Hepatocyte (in vitro differentiated cells): ENCODE measurements at regions not wholly inside any gene's neighbourhood (a gene's known extent, or its start where the extent isn't known, plus 50 kb on each side); places are given as distances from the start of the nearest gene placed in this dataset.

Experiments
- DNase-seq: peaks from one replicate; pipeline ENCODE4 v3.0.0-alpha.2; 2016; ENCODE audit warnings: low spot score
- H2AFZ ChIP-seq: fragments of 200-600 bp; sonication (generic); 2 replicates; pipeline ENCODE4 v1.6.0; 2016; ENCODE audit warnings: antibody characterized with exemption, mild to moderate bottlenecking
- H3K27ac ChIP-seq: fragments of 200-600 bp; sonication (generic); 2 replicates; pipeline ENCODE4 v1.5.1; 2016; ENCODE audit warnings: mild to moderate bottlenecking
- H3K27me3 ChIP-seq: fragments of 200-600 bp; sonication (generic); 2 replicates; pipeline ENCODE4 v1.6.1; 2016
- H3K36me3 ChIP-seq: fragments of 200-600 bp; sonication (generic); replicated peaks from 2 replicates; pipeline ENCODE4 v1.5.1; 2016; ENCODE audit warnings: low read depth; ENCODE audit not compliant: insufficient read depth
- H3K4me1 ChIP-seq: fragments of 200-600 bp; sonication (generic); 2 replicates; pipeline ENCODE4 v1.5.1; 2016; ENCODE audit warnings: mild to moderate bottlenecking, moderate library complexity; ENCODE audit not compliant: insufficient read depth
- H3K4me2 ChIP-seq: fragments of 200-600 bp; sonication (generic); 2 replicates; pipeline ENCODE4 v1.6.0; 2016
- H3K4me3 ChIP-seq: fragments of 200-600 bp; sonication (generic); 2 replicates; pipeline ENCODE4 v1.5.1; 2016; ENCODE audit warnings: mild to moderate bottlenecking
- H3K79me2 ChIP-seq: fragments of 200-600 bp; sonication (generic); 2 replicates; pipeline ENCODE4 v1.6.0; 2017; ENCODE audit warnings: mild to moderate bottlenecking
- H3K9me2 ChIP-seq: fragments of 200-600 bp; sonication (generic); replicated peaks from 2 replicates; pipeline ENCODE4 v1.6.0; 2017; ENCODE audit warnings: mild to moderate bottlenecking; ENCODE audit not compliant: insufficient read depth
- H3K9me3 ChIP-seq: fragments of 200-600 bp; sonication (generic); 2 replicates; pipeline ENCODE4 v1.5.1; 2016; ENCODE audit warnings: low read depth, mild to moderate bottlenecking
- H4K20me1 ChIP-seq: fragments of 200-600 bp; sonication (generic); 2 replicates; pipeline ENCODE4 v1.6.0; 2016; ENCODE audit warnings: mild to moderate bottlenecking; ENCODE audit not compliant: insufficient read depth, poor library complexity, severe bottlenecking
- EZH2 ChIP-seq: fragments of 200-600 bp; sonication (generic); IDR thresholded peaks from 2 replicates; pipeline ENCODE4 v1.6.1; 2016; ENCODE audit warnings: antibody characterized with exemption, mild to moderate bottlenecking, borderline replicate concordance
- EZH2phosphoT487 ChIP-seq: fragments of 200-600 bp; sonication (generic); IDR thresholded peaks from one replicate; pipeline ENCODE4 v1.6.1; 2018; ENCODE audit warnings: antibody characterized with exemption, mild to moderate bottlenecking, low read depth, moderate library complexity; ENCODE audit not compliant: unreplicated experiment, severe bottlenecking
- WGBS: methylation state at CpG from one replicate; pipeline ENCODE4 v1.1.6; 2016; ENCODE audit warnings: low lambda C conversion rate; ENCODE audit errors: missing lambda C conversion rate; 5-methylcytosine and 5-hydroxymethylcytosine counted together
- TF ChIP-seq, protein P1 (sequence below): fragments of 200-600 bp; sonication (generic); IDR thresholded peaks from 2 replicates; pipeline ENCODE4 v1.5.1; 2016; ENCODE audit warnings: antibody characterized with exemption, mild to moderate bottlenecking; ENCODE audit not compliant: poor library complexity

DNA sequence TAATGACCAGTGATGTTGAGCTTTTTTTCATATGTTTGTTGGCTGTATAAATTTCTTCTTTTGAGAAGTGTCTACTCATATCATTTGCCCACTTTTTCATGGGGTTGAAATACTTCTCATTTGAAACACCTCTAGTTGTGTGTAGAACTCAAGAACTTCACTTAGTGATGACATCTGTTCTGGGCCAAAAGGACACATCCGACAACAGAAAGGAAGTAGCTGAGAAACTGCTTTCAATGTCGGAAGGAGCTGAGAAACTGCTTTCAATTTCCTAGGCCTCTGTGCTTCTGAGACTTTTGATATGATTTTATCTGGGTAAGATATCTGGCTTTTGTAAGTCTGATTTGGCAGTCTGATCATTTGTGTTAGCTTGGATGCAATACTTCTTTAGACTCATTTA, 635.3 kb downstream of the TMTC2 start:
- Histone ChIP-seq H3K4me2 (no peak overlapping the region), H3K27ac (peak overlapping the region; percentile 18), H4K20me1 (no peaks in the 10 kb centered on the region), H3K79me2 (no peaks in the 10 kb centered on the region), H3K27me3 (no peaks in the 10 kb centered on the region), H2AFZ (no peak overlapping the region), H3K9me2 (no peaks in the 10 kb centered on the region), H3K4me3 (no peak overlapping the region), H3K36me3 (no peaks in the 10 kb centered on the region), H3K9me3 (no peaks in the 10 kb centered on the region), H3K4me1 (no peaks in the 10 kb centered on the region)
- 88% methylated on average over 2 of the region's 2 CpGs for WGBS
- TF ChIP-seq, protein P1, sequence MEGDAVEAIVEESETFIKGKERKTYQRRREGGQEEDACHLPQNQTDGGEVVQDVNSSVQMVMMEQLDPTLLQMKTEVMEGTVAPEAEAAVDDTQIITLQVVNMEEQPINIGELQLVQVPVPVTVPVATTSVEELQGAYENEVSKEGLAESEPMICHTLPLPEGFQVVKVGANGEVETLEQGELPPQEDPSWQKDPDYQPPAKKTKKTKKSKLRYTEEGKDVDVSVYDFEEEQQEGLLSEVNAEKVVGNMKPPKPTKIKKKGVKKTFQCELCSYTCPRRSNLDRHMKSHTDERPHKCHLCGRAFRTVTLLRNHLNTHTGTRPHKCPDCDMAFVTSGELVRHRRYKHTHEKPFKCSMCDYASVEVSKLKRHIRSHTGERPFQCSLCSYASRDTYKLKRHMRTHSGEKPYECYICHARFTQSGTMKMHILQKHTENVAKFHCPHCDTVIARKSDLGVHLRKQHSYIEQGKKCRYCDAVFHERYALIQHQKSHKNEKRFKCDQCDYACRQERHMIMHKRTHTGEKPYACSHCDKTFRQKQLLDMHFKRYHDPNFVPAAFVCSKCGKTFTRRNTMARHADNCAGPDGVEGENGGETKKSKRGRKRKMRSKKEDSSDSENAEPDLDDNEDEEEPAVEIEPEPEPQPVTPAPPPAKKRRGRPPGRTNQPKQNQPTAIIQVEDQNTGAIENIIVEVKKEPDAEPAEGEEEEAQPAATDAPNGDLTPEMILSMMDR: no peak
- no peak for TF ChIP-seq EZH2
- no peak for TF ChIP-seq EZH2phosphoT487
- no peak for DNase-seq

DNA sequence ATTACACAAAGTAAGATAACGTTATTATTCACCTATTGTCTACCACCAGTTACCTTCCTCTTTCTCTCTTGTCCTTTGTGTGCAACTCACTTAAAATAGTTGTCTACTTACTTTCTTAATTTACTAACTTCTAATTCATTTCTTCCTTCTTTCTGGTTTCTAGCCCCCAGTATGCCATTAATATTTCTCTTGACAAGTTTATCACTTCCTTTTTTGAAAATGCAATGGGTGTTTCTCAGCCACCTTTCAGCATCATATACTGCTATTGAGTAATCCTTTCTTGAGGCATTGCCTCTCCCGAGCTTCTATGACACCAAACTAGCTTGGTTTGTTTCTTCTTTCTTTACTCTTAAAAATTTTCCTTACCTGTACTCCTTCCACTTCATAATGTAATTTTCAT, 633.6 kb downstream of the TMTC2 start:
- WGBS: 77% methylated on average over 2 of the region's 2 CpGs
- Histone ChIP-seq H3K27me3 (no peaks in the 10 kb centered on the region), H3K9me3 (no peaks in the 10 kb centered on the region), H3K4me2 (no peak overlapping the region), H3K27ac (no peak overlapping the region), H3K9me2 (no peaks in the 10 kb centered on the region), H3K36me3 (no peaks in the 10 kb centered on the region), H3K4me3 (no peak overlapping the region), H4K20me1 (no peaks in the 10 kb centered on the region), H2AFZ (no peak overlapping the region), H3K4me1 (no peaks in the 10 kb centered on the region), H3K79me2 (no peaks in the 10 kb centered on the region)
- no peak for DNase-seq
- TF ChIP-seq EZH2phosphoT487 (no peak), EZH2 (no peak)
- TF ChIP-seq, protein P1: no peak

DNA sequence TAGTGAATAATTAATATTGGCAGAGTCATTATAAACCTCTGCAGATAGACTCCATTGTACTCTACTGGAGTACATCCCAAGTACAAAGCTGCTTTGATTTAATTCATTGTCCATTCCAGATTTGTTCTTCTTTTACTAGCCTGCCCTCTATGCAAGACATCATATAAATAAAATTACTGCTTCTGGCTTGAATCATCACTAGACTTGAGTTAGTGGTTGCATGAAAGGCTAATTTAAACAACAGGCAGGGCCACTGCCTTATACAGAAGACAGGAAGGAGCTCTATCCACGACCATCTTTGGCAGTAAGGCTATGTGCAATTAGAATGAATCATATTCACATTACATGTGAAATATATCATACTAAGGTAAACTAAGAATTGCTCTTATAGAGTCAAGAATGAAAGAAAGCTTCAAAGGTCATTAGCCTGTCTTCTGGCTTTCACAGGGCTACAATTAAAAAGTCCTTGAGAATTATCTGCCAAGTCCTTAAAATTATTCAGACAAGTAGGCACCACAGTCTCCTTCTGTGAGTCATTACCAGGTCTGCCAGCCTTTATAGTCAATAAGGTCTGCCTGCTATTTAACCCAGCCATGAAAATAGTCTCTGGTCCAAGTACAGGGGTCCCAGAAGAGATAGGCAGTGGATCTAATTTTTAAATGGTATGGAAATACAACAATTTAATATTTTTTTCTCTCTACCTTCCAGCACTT, 631.8 kb downstream of the TMTC2 start:
- no peak overlapping the region for H2AFZ ChIP-seq
- DNase-seq: no peak
- H4K20me1 ChIP-seq: no peaks in the 10 kb centered on the region
- H3K9me3 ChIP-seq: no peaks in the 10 kb centered on the region
- no peak for TF ChIP-seq EZH2phosphoT487
- no peak for TF ChIP-seq EZH2
- TF ChIP-seq, protein P1: no peak
- H3K9me2 ChIP-seq: no peaks in the 10 kb centered on the region
- no peak overlapping the region for H3K4me3 ChIP-seq
- H3K36me3 ChIP-seq: no peaks in the 10 kb centered on the region
- no peak overlapping the region for H3K27ac ChIP-seq
- no peaks in the 10 kb centered on the region for H3K27me3 ChIP-seq
- no peaks in the 10 kb centered on the region for H3K4me1 ChIP-seq
- 47% methylated on average over 1 of the region's 1 CpG for WGBS
- no peaks in the 10 kb centered on the region for H3K79me2 ChIP-seq
- H3K4me2 ChIP-seq: no peak overlapping the region
